ENCODE measurements at regions not wholly inside any gene's neighbourhood (a gene's known extent, or its start where the extent isn't known, plus 50 kb on each side); places are given as distances from the start of the nearest gene placed in this dataset.
A peak's percentile ranks its signal among the peaks of the same experiment; 100 is the strongest.

GRCh38 chr3:18035641-18036449 is 293.4 kb upstream of the TBC1D5 start:
- Histone ChIP-seq H3K4me3 (no peak overlapping the region), H3K4me1 (no peaks in the 10 kb centered on the region), H3K4me2 (no peak overlapping the region), H3K9me3 (no peaks in the 10 kb centered on the region), H3K27ac (no peak overlapping the region)
- DNase-seq (ENCODE audit: low read depth in 1 of 2, low spot score in 1 of 2) (no peak), ATAC-seq (no peak), FAIRE-seq (peak; percentile 32)
- ChIA-PET CTCF (interaction anchor here (1.2 kb wide), 1 partner anchor 12 kb away, joined by 5 read pairs; no protein-coding TSS in a partner anchor), POLR2A (no interaction called here)
- TF ChIP-seq USF2 (IDR thresholded peaks at IDR 0.05): no peak
- TF ChIP-seq ZSCAN20 (CRISPR knock-in tag; IDR thresholded peaks at IDR 0.05): no peak
- no peak for TF ChIP-seq CHD4 (IDR thresholded peaks at IDR 0.05; ENCODE audit: borderline replicate concordance)
- no peak for TF ChIP-seq PBX3 (IDR thresholded peaks at IDR 0.05)
- TF ChIP-seq EHMT2 (IDR thresholded peaks at IDR 0.05; ENCODE audit: low read depth): no peak
- TF ChIP-seq RCOR1 (IDR thresholded peaks at IDR 0.05; ENCODE audit: low read depth, low read length): no peak
- no peak for TF ChIP-seq NPAS2 (CRISPR knock-in tag; IDR thresholded peaks at IDR 0.05; ENCODE audit: borderline replicate concordance)
- TF ChIP-seq EHF (CRISPR knock-in tag; IDR thresholded peaks at IDR 0.05): no peak
- TF ChIP-seq FOXS1 (CRISPR knock-in tag; IDR thresholded peaks at IDR 0.05): no peak
- WGBS (ENCODE audit: missing lambda C conversion rate): 4% methylated on average over 2 of the region's 2 CpGs

GRCh38 chr3:18033581-18034108 is 291.2 kb upstream of the TBC1D5 start:
- TF ChIP-seq MAFK (IDR thresholded peaks at IDR 0.05; ENCODE audit: partially characterized antibody): peak; percentile 22
- no peak for TF ChIP-seq CTCF (IDR thresholded peaks at IDR 0.05)
- no peak for TF ChIP-seq MAX (IDR thresholded peaks at IDR 0.05)

GRCh38 chr3:18030371-18030870 is 288.0 kb upstream of the TBC1D5 start:
- ATAC-seq (no peak), DNase-seq (ENCODE audit: low read depth in 1 of 2, low spot score in 1 of 2) (no peak), FAIRE-seq (no peak)
- Histone ChIP-seq H3K4me3 (no peak overlapping the region), H3K9me3 (no peaks in the 10 kb centered on the region), H3K27ac (no peak overlapping the region), H3K4me1 (no peaks in the 10 kb centered on the region), H3K4me2 (no peak overlapping the region)
- POLR2A ChIA-PET: no interaction called here
- TF ChIP-seq FOSL2 (IDR thresholded peaks at IDR 0.05) (no peak), FOSL2 (CRISPR knock-in tag; IDR thresholded peaks at IDR 0.05) (no peak), NFE2L2 (conservative IDR thresholded peaks at IDR 0.05; ENCODE audit: low read length) (no peak), ATOH8 (CRISPR knock-in tag; IDR thresholded peaks at IDR 0.05; ENCODE audit: low read depth) (no peak), BHLHE40 (IDR thresholded peaks at IDR 0.05; ENCODE audit: low read depth, low read length) (no peak), E2F6 (IDR thresholded peaks at IDR 0.05; ENCODE audit: borderline replicate concordance, low read depth) (no peak), FOXS1 (CRISPR knock-in tag; IDR thresholded peaks at IDR 0.05) (no peak), SREBF2 (IDR thresholded peaks at IDR 0.05) (no peak), ZC3H11A (IDR thresholded peaks at IDR 0.05) (no peak), RFX5 (IDR thresholded peaks at IDR 0.05) (no peak), MAFK (IDR thresholded peaks at IDR 0.05; ENCODE audit: partially characterized antibody) (no peak), RARB (CRISPR knock-in tag; IDR thresholded peaks at IDR 0.05) (no peak), ELK1 (IDR thresholded peaks at IDR 0.05; ENCODE audit: low read depth, low read length) (no peak), RCOR1 (IDR thresholded peaks at IDR 0.05; ENCODE audit: low read depth, low read length) (no peak), RAD21 (conservative IDR thresholded peaks at IDR 0.05 in 1 of 2, IDR thresholded peaks at IDR 0.05 in 1 of 2) (no peak)
- WGBS (ENCODE audit: missing lambda C conversion rate): 64% methylated on average over 8 of the region's 8 CpGs
- CTCF ChIA-PET: no interaction called here

More at GRCh38 chr3:18033581-18034108, 291.2 kb upstream of the TBC1D5 start:
- no peak for DNase-seq (ENCODE audit: low read depth in 1 of 2, low spot score in 1 of 2)
- CTCF ChIA-PET: no interaction called here
- H3K4me2 ChIP-seq: no peak overlapping the region
- H3K27ac ChIP-seq: no peak overlapping the region
- no peak for ATAC-seq
- H3K4me1 ChIP-seq: no peaks in the 10 kb centered on the region
- H3K4me3 ChIP-seq: no peak overlapping the region
- FAIRE-seq: no peak
- POLR2A ChIA-PET: no interaction called here
- H3K9me3 ChIP-seq: no peaks in the 10 kb centered on the region
- WGBS (ENCODE audit: missing lambda C conversion rate): 30% methylated on average over 3 of the region's 3 CpGs

Data from A549 (cell line).